Neural progenitor cell (in vitro differentiated cells): ENCODE measurements at regions not wholly inside any gene's neighbourhood (a gene's known extent, or its start where the extent isn't known, plus 50 kb on each side); places are given as distances from the start of the nearest gene placed in this dataset.

Source experiments
- EZH2 ChIP-seq: fragments of 200-600 bp; sonication (generic); IDR thresholded peaks from 2 replicates; pipeline ENCODE4 v1.6.1; 2017; ENCODE audit warnings: antibody characterized with exemption, mild to moderate bottlenecking, moderate library complexity
- EZH2phosphoT487 ChIP-seq: fragments of 200-600 bp; sonication (generic); IDR thresholded peaks from 2 replicates; pipeline ENCODE4 v1.6.1; 2017; ENCODE audit warnings: antibody characterized with exemption
- TF ChIP-seq, protein P1 (sequence below): fragments of 200-600 bp; sonication (generic); IDR thresholded peaks from 2 replicates; pipeline ENCODE4 v1.5.1; 2017; ENCODE audit warnings: antibody characterized with exemption, mild to moderate bottlenecking

DNA sequence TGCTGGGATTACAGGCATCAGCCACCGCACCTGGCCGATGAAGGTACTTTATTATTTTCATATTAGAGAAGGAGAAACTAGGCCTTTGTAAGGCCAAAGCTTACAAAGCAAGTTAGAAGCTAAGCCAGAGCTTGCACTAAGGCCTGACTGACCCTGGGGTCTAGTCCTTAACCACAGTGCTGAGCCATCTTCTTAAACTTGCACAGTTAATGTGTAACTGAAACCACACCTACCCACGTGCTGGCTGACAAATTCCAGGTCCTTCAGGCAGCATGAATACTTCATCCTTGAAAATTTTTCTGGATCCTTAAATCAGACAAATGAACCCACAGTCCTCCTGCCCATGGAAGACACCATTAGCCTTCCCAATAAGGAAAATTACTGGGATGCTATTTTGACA is 880.6 kb downstream of the UQCRFS1 start:
- TF ChIP-seq, protein P1, sequence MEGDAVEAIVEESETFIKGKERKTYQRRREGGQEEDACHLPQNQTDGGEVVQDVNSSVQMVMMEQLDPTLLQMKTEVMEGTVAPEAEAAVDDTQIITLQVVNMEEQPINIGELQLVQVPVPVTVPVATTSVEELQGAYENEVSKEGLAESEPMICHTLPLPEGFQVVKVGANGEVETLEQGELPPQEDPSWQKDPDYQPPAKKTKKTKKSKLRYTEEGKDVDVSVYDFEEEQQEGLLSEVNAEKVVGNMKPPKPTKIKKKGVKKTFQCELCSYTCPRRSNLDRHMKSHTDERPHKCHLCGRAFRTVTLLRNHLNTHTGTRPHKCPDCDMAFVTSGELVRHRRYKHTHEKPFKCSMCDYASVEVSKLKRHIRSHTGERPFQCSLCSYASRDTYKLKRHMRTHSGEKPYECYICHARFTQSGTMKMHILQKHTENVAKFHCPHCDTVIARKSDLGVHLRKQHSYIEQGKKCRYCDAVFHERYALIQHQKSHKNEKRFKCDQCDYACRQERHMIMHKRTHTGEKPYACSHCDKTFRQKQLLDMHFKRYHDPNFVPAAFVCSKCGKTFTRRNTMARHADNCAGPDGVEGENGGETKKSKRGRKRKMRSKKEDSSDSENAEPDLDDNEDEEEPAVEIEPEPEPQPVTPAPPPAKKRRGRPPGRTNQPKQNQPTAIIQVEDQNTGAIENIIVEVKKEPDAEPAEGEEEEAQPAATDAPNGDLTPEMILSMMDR, result no peak
- no peak for TF ChIP-seq EZH2phosphoT487
- TF ChIP-seq EZH2, result no peak
